ENCODE measurements at regions not wholly inside any gene's neighbourhood (a gene's known extent, or its start where the extent isn't known, plus 50 kb on each side); places are given as distances from the start of the nearest gene placed in this dataset.

GRCh38 chr22:40122792-40123191 lies 54.9 kb upstream of the TNRC6B start:
- H3K27ac ChIP-seq: no peak overlapping the region
- no peaks in the 10 kb centered on the region for H3K9me3 ChIP-seq (ENCODE audit: low read depth)
- no peaks in the 10 kb centered on the region for H3K9me2 ChIP-seq (replicated peaks; ENCODE audit: insufficient read depth)
- TF ChIP-seq EZH2 (IDR thresholded peaks at IDR 0.05; ENCODE audit: borderline replicate concordance): no peak
- TF ChIP-seq EZH2phosphoT487 (IDR thresholded peaks at IDR 0.05; ENCODE audit: low read depth, severe bottlenecking, unreplicated experiment): no peak
- no peak for TF ChIP-seq CTCF (IDR thresholded peaks at IDR 0.05; ENCODE audit: poor library complexity)
- H3K4me3 ChIP-seq: no peak overlapping the region
- no peak overlapping the region for H2AFZ ChIP-seq
- no peak overlapping the region for H3K4me2 ChIP-seq
- H3K27me3 ChIP-seq: no peaks in the 10 kb centered on the region
- WGBS (ENCODE audit: low lambda C conversion rate, missing lambda C conversion rate): 95% methylated on average over 5 of the region's 5 CpGs
- H4K20me1 ChIP-seq (ENCODE audit: insufficient read depth, poor library complexity, severe bottlenecking): no peaks in the 10 kb centered on the region
- no peaks in the 10 kb centered on the region for H3K79me2 ChIP-seq
- DNase-seq (ENCODE audit: low spot score): no peak
- no peaks in the 10 kb centered on the region for H3K4me1 ChIP-seq (ENCODE audit: insufficient read depth)
- no peaks in the 10 kb centered on the region for H3K36me3 ChIP-seq (replicated peaks; ENCODE audit: insufficient read depth, low read depth)

- no peak overlapping the region for H3K4me2 ChIP-seq
- no peaks in the 10 kb centered on the region for H3K27me3 ChIP-seq
- H3K79me2 ChIP-seq: no peaks in the 10 kb centered on the region
- H3K4me1 ChIP-seq (ENCODE audit: insufficient read depth): no peaks in the 10 kb centered on the region
- H4K20me1 ChIP-seq (ENCODE audit: insufficient read depth, poor library complexity, severe bottlenecking): no peaks in the 10 kb centered on the region
- no peak for DNase-seq (ENCODE audit: low spot score)
- H2AFZ ChIP-seq: no peak overlapping the region
- H3K36me3 ChIP-seq (replicated peaks; ENCODE audit: insufficient read depth, low read depth): no peaks in the 10 kb centered on the region
- no peak overlapping the region for H3K4me3 ChIP-seq
- 62% methylated on average over 3 of the region's 3 CpGs for WGBS (ENCODE audit: low lambda C conversion rate, missing lambda C conversion rate)
- no peak overlapping the region for H3K27ac ChIP-seq
- H3K9me3 ChIP-seq (ENCODE audit: low read depth): no peaks in the 10 kb centered on the region
- TF ChIP-seq CTCF (IDR thresholded peaks at IDR 0.05; ENCODE audit: poor library complexity) (no peak), EZH2phosphoT487 (IDR thresholded peaks at IDR 0.05; ENCODE audit: low read depth, severe bottlenecking, unreplicated experiment) (no peak), EZH2 (IDR thresholded peaks at IDR 0.05; ENCODE audit: borderline replicate concordance) (no peak)
- no peaks in the 10 kb centered on the region for H3K9me2 ChIP-seq (replicated peaks; ENCODE audit: insufficient read depth)
Observed at GRCh38 chr22:40123387-40123786, 54.3 kb upstream of the TNRC6B start.

Data from hepatocyte (in vitro differentiated cells).